HG03025 (cell line): ENCODE measurements at regions not wholly inside any gene's neighbourhood (a gene's known extent, or its start where the extent isn't known, plus 50 kb on each side); places are given as distances from the start of the nearest gene placed in this dataset.

Source experiments
- ATAC-seq: cut with Tn5 transposase; IDR thresholded peaks from one replicate; pipeline ENCODE4 v1.9.1; 2021; ENCODE audit warnings: mild to moderate bottlenecking, moderate library complexity; ENCODE audit not compliant: unreplicated experiment, low FRiP score

GRCh38 chr21:34022627-34023335, 50.6 kb upstream of the MRPS6 start:
- ATAC-seq, result no peak

- no peak for ATAC-seq
These were observed 51.7 kb upstream of the MRPS6 start for GRCh38 chr21:34021726-34022125.

- ATAC-seq, result no peak
These were observed 52.3 kb upstream of the MRPS6 start for GRCh38 chr21:34020983-34021553.

- no peak for ATAC-seq
These were observed 53.2 kb upstream of the MRPS6 start for GRCh38 chr21:34020005-34020847.

- no peak for ATAC-seq
These were observed 54.0 kb upstream of the MRPS6 start for GRCh38 chr21:34019402-34019801.

GRCh38 chr21:34018910-34019309, 54.5 kb upstream of the MRPS6 start:
- no peak for ATAC-seq

GRCh38 chr21:34018185-34018584, 55.2 kb upstream of the MRPS6 start:
- no peak for ATAC-seq

GRCh38 chr21:34017039-34017961, 56.1 kb upstream of the MRPS6 start:
- ATAC-seq, result no peak

GRCh38 chr21:34012640-34013039, 60.7 kb upstream of the MRPS6 start:
- ATAC-seq, result no peak

- ATAC-seq, result no peak
These were observed 61.7 kb upstream of the MRPS6 start for GRCh38 chr21:34011660-34012059.

GRCh38 chr21:34009193-34009592, 64.2 kb upstream of the MRPS6 start:
- ATAC-seq, result no peak

- ATAC-seq, result no peak
These were observed 64.8 kb upstream of the MRPS6 start for GRCh38 chr21:34008618-34009017.

- no peak for ATAC-seq
These were observed 66.7 kb upstream of the MRPS6 start for GRCh38 chr21:34006611-34007168.

- no peak for ATAC-seq
These were observed 68.4 kb upstream of the MRPS6 start for GRCh38 chr21:34004974-34005373.

- ATAC-seq, result no peak
These were observed 69.1 kb upstream of the MRPS6 start for GRCh38 chr21:34004013-34004938.

GRCh38 chr21:34003428-34003827, 70.0 kb upstream of the MRPS6 start:
- no peak for ATAC-seq

GRCh38 chr21:34000375-34000774, 73.0 kb upstream of the MRPS6 start:
- no peak for ATAC-seq

GRCh38 chr21:33998809-33999208, 74.6 kb upstream of the MRPS6 start:
- no peak for ATAC-seq

GRCh38 chr21:33998402-33998801, 75.0 kb upstream of the MRPS6 start:
- ATAC-seq, result no peak
